ENCODE measurements at regions not wholly inside any gene's neighbourhood (a gene's known extent, or its start where the extent isn't known, plus 50 kb on each side); places are given as distances from the start of the nearest gene placed in this dataset.

DNA sequence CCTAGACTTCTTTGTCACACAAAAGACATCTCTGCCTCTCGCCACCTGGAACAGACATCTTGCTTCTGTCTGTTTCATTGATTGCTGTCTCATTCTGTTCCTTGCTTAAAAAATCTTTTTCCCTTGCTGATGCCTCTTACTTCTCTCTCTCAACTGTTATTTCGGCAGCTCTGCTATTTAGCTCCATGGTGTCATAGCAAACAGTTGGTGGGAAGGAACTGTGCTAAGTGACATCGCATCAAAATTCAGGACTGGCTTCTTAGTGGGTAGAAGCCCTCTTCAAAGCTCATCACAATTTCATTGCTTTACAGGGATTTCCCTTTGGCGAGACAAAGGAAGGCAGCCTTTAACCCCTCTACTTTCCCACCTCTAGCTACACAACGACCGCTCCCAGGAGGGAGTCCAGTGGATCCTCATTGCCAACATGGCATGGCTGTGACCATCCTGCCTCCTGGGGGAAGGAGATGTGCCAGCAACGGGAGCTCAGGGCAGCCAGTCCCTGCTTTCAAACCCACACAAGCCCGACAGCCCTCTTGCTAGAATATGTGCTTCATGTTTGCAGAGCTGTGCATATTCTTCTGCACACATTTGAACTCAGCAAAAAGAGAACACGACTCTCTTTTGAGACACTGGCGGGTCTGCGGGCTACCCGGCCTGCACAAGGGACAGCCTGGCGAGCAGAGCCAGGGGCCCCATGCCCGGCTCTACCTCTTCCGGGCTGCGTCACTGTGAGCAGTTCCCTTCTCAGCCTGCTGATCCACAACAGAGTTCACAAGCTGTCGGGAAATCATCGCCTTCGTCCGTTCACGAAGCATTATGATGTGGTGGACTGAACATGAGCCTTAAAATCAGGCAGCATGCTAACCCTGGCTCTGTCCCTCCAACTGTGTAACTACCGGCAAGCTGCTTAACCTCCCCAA is 51.1 kb upstream of the JAM3 start:
- TF ChIP-seq, protein P1, sequence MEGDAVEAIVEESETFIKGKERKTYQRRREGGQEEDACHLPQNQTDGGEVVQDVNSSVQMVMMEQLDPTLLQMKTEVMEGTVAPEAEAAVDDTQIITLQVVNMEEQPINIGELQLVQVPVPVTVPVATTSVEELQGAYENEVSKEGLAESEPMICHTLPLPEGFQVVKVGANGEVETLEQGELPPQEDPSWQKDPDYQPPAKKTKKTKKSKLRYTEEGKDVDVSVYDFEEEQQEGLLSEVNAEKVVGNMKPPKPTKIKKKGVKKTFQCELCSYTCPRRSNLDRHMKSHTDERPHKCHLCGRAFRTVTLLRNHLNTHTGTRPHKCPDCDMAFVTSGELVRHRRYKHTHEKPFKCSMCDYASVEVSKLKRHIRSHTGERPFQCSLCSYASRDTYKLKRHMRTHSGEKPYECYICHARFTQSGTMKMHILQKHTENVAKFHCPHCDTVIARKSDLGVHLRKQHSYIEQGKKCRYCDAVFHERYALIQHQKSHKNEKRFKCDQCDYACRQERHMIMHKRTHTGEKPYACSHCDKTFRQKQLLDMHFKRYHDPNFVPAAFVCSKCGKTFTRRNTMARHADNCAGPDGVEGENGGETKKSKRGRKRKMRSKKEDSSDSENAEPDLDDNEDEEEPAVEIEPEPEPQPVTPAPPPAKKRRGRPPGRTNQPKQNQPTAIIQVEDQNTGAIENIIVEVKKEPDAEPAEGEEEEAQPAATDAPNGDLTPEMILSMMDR (IDR thresholded peaks at IDR 0.05), result no peak
- no peak for TF ChIP-seq POLR2A (IDR thresholded peaks at IDR 0.05; ENCODE audit: low read length)
- no peak for TF ChIP-seq CEBPB (IDR thresholded peaks at IDR 0.05)
- TF ChIP-seq FOSB (CRISPR knock-in tag; IDR thresholded peaks at IDR 0.05), result no peak
- TF ChIP-seq BCL3 (IDR thresholded peaks at IDR 0.05), result no peak
- TF ChIP-seq MAFK (IDR thresholded peaks at IDR 0.05; ENCODE audit: partially characterized antibody), result no peak
- no peak for TF ChIP-seq MAX (IDR thresholded peaks at IDR 0.05)
- TF ChIP-seq CHD2 (IDR thresholded peaks at IDR 0.05; ENCODE audit: low read length, partially characterized antibody), result no peak
- TF ChIP-seq, protein P2, sequence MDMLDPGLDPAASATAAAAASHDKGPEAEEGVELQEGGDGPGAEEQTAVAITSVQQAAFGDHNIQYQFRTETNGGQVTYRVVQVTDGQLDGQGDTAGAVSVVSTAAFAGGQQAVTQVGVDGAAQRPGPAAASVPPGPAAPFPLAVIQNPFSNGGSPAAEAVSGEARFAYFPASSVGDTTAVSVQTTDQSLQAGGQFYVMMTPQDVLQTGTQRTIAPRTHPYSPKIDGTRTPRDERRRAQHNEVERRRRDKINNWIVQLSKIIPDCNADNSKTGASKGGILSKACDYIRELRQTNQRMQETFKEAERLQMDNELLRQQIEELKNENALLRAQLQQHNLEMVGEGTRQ (IDR thresholded peaks at IDR 0.05), result no peak
- no peak for TF ChIP-seq CBX2 (IDR thresholded peaks at IDR 0.05; ENCODE audit: borderline replicate concordance, low read depth)
